ENCODE measurements at regions not wholly inside any gene's neighbourhood (a gene's known extent, or its start where the extent isn't known, plus 50 kb on each side); places are given as distances from the start of the nearest gene placed in this dataset.
"Not testable (repeated sequence)": the region's sequence is repeated elsewhere in the genome, so short reads cannot be mapped to it uniquely, and the experiment has no call there.

DNA sequence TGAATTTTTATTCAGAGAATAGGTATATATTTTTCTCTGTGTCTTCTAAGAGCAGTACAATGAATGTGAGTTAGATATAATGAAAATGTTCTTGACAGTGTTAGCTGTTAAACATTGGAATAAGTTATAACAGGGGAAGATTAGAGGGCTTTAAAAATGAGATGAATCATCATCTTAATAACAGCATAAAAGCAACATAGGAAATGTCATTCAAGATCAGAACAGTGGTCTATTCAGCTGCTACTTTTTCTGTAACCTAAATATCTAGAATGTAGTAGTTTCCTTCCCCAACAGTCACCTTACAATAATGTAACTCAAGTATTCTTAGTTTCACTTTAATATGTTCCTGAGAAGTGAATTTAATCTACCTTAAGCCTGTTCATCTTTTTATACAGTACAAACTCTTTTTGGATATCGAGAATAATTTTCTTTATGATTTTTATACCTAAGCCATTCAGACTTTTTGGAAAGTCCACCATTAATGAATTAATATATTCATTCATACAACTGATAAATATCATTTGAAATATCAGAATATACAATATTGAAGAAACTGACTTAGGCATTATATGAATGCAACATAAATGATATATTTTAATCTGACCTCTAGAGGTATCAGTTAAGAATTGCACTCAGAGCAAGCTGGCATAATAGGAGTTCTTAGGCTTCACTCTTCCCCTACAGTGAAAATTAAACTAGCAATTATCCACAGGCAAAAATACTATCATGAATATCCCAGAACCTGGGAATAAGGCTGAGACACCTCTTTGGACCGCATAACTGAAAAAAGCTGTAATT lies 66.1 kb upstream of the EDIL3 start:
- no peaks in the 10 kb centered on the region for H3K4me1 ChIP-seq
- intact Hi-C loops (cut with DNase I), result no loop called here

DNA sequence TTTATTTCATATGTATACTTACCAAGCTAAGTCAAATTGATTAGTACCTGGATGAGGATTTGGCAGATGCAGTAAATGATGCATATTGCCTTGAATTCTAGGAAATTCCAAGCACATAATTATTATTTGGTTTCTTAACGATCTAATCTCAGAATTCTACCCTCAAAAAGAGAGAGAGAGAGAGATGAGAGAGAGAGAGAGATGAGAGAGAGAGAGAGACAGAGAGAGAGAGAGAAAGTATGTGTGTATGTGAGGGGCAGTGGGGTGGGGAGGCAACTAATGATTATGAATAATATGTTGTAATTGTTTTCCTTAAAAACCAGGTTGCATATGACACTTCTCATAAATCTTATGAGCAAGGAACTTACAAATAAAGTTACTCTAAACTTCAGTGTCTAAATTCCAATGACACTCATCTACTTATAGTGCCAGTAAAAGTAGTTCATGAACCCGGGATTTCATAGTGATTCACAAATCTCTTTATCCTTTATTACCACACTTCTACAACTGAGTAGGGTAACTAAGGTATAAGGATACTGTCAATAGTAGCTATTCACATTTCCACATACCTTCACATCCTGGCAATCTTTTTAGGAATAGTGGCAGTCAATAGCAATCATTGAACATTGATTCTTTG lies 60.5 kb upstream of the EDIL3 start:
- ATAC-seq, result no peak

More for the DNA sequence above, 66.1 kb upstream of the EDIL3 start:
- Histone ChIP-seq H3K4me3 (no peak overlapping the region), H3K36me3 (no peaks in the 10 kb centered on the region), H3K27ac (no peak overlapping the region), H3K27me3 (ENCODE audit: low read depth) (no peaks in the 10 kb centered on the region), H3K9me3 (peaks cover 7% of the 10 kb centered on the region)
- no peak for DNase-seq
- no peak for ATAC-seq
- TF ChIP-seq, protein P1, sequence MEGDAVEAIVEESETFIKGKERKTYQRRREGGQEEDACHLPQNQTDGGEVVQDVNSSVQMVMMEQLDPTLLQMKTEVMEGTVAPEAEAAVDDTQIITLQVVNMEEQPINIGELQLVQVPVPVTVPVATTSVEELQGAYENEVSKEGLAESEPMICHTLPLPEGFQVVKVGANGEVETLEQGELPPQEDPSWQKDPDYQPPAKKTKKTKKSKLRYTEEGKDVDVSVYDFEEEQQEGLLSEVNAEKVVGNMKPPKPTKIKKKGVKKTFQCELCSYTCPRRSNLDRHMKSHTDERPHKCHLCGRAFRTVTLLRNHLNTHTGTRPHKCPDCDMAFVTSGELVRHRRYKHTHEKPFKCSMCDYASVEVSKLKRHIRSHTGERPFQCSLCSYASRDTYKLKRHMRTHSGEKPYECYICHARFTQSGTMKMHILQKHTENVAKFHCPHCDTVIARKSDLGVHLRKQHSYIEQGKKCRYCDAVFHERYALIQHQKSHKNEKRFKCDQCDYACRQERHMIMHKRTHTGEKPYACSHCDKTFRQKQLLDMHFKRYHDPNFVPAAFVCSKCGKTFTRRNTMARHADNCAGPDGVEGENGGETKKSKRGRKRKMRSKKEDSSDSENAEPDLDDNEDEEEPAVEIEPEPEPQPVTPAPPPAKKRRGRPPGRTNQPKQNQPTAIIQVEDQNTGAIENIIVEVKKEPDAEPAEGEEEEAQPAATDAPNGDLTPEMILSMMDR (IDR thresholded peaks at IDR 0.05), result peak; percentile 22

DNA sequence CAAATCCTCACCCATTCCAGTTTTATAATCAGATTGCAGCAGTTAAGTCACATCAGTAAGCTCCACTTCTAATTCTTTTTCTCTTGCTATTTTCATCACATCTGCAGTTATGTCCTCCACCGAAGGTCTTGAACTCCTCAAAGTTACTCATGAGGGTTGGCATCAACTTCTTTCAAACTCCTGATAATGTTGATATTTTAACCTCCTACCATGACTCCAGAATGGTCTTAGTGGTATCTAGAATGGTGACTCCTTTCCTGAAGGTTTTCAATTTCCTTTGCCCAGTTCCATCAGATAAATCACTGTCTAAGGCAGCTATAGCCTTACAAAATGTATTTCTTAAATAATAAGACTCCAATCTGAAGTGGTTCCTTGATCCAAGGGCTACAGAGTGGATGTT lies 53.8 kb upstream of the EDIL3 start:
- ATAC-seq (no peak), DNase-seq (no peak)
- TF ChIP-seq, protein P1 (IDR thresholded peaks at IDR 0.05), result no peak
- Histone ChIP-seq H3K4me3 (no peak overlapping the region), H3K27me3 (ENCODE audit: low read depth) (no peaks in the 10 kb centered on the region), H3K36me3 (no peaks in the 10 kb centered on the region), H3K27ac (no peak overlapping the region), H3K4me1 (no peaks in the 10 kb centered on the region), H3K9me3 (no peaks in the 10 kb centered on the region)
- intact Hi-C loops (cut with DNase I), result no loop called here

More for the DNA sequence above, 60.5 kb upstream of the EDIL3 start:
- Histone ChIP-seq H3K4me3 (no peak overlapping the region), H3K36me3 (no peaks in the 10 kb centered on the region), H3K27me3 (ENCODE audit: low read depth) (no peaks in the 10 kb centered on the region), H3K4me1 (no peaks in the 10 kb centered on the region), H3K9me3 (no peaks in the 10 kb centered on the region), H3K27ac (no peak overlapping the region)
- DNase-seq, result no peak
- intact Hi-C loops (cut with DNase I), result no loop called here
- TF ChIP-seq, protein P1 (IDR thresholded peaks at IDR 0.05), result no peak

DNA sequence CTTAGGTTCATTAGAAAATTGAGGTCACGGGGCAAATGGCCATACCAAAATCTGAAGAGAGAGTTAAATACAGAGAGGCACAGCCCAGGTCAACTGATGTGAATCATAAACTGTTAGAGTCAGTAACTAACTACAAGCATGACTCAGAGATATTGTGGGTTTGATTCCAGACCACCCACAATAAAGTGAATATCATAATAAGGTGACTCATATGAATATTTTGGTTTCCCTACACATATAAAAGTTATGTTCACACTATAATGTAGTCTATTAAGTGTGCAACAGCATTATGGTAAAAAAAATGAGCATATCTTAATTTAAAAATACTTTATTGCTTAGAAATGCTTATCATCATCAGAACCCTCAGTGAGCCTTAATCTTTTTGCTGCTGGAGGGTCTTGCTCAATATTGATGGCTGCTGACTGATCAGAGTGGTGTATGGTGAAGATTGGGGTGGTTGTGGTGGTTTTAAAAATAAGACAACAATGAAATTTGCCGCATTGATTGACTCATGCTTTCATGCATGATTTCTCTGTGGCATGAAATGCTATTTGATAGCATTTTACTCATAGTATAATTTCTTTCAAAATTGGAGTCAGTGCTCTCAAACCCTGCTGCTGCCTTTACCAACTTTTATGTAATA lies 53.1 kb upstream of the EDIL3 start:
- Histone ChIP-seq H3K9me3 (no peaks in the 10 kb centered on the region), H3K27ac (no peak overlapping the region), H3K4me3 (no peak overlapping the region), H3K4me1 (no peaks in the 10 kb centered on the region), H3K27me3 (ENCODE audit: low read depth) (no peaks in the 10 kb centered on the region), H3K36me3 (no peaks in the 10 kb centered on the region)
- intact Hi-C loops (cut with DNase I), result no loop called here
- ATAC-seq (no peak), DNase-seq (no peak)
- TF ChIP-seq, protein P1 (IDR thresholded peaks at IDR 0.05), result no peak

DNA sequence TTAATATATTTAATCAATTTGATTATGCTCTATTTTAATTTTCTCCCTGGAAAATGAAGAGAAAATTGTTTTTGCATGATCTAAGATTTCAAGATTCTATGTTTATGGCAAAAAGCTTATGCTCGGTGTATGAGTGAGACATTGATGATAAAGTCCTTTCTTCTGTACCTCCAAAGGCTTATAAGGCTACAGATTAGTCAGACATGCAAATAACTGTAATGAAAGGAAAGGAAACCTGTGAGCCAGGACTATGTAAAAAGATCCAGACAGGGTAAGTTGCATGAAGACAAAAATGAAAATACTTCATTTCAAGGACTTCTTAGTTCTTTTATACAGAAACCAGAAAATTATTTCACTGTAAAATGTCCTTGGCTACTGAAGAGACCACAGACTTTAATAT lies 52.2 kb upstream of the EDIL3 start:
- intact Hi-C loops (cut with DNase I), result no loop called here
- no peak overlapping the region for H3K27ac ChIP-seq
- no peak for ATAC-seq

DNA sequence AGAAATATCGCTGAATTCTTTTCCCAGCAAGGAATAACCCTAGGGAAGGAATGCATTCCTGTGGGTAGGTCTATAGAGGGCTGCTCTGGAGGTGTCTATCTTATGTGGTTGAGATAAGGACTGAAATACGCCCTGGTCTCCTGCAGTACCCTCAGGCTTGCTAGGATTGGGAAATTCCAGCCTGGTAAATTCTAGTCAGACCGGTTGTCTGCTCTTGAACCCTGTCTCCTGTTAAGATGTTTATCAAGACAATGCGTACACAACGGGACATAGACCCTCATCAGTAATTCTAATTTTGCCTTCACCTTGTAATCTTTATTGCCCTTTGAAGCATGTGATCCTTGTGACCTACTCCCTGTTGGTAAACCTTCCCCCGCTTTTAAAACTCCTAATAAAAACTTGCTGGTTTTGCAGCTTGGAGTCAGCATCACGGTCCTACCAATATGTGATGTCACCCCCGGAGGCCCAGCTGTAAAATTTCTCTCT lies 51.2 kb upstream of the EDIL3 start:
- intact Hi-C loops (cut with DNase I); H3K9me3 ChIP-seq; H3K36me3 ChIP-seq; DNase-seq; H3K27me3 ChIP-seq (ENCODE audit: low read depth); H3K4me1 ChIP-seq; ATAC-seq; H3K4me3 ChIP-seq; H3K27ac ChIP-seq: not testable (repeated sequence)

More for the DNA sequence above, 52.2 kb upstream of the EDIL3 start:
- TF ChIP-seq, protein P1 (IDR thresholded peaks at IDR 0.05), result no peak
- no peak for DNase-seq
- Histone ChIP-seq H3K9me3 (no peaks in the 10 kb centered on the region), H3K4me3 (no peak overlapping the region), H3K4me1 (no peaks in the 10 kb centered on the region), H3K36me3 (no peaks in the 10 kb centered on the region), H3K27me3 (ENCODE audit: low read depth) (no peaks in the 10 kb centered on the region)
